ENCODE measurements at regions not wholly inside any gene's neighbourhood (a gene's known extent, or its start where the extent isn't known, plus 50 kb on each side); places are given as distances from the start of the nearest gene placed in this dataset.

DNA sequence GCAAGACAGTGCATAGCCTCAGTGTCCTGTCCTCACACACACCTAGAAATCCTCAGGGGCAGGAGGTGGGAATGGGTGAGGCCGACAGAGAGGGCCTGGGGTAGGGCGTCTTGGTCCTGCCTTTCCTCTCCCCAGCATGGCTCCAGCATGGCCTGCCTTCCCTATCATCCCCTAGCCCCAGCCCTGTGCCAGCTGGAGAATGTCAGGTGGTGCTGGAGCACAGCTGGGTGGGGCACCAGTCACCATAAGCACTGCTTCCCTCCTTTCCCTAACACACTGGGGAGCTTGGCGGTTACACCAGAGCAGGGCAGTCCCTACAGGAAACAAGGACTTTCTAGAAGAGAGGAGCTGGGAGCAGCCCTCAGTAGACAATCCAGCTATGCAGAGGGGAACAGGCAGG lies 236.8 kb downstream of the KLF13 start:
- no peak overlapping the region for H3K4me3 ChIP-seq (replicated peaks in 1 of 3; ENCODE audit: insufficient read depth in 1 of 3, low read depth in 2 of 3, low read length in 3 of 3)
- H3K9ac ChIP-seq (ENCODE audit: insufficient read depth, low read depth, low read length), result no peak overlapping the region
- no peaks in the 10 kb centered on the region for H3K9me3 ChIP-seq (ENCODE audit: low read length)
- in situ Hi-C loops (cut with HindIII; ENCODE audit: extremely low pct_ligation_motif_present, low pct_unique_long_range_greater_than_20kb), result no loop called here
- ATAC-seq, result no peak
- TF ChIP-seq SUZ12 (IDR thresholded peaks at IDR 0.05; ENCODE audit: low read depth, low read length), result no peak
- no peak for TF ChIP-seq ZNF160 (CRISPR knock-in tag; IDR thresholded peaks at IDR 0.05)
- no peak for TF ChIP-seq SNRNP70 (IDR thresholded peaks at IDR 0.05; ENCODE audit: low read depth, low read length)
- TF ChIP-seq ZNF879 (CRISPR knock-in tag; IDR thresholded peaks at IDR 0.05), result no peak
- no peak for TF ChIP-seq SP140L (CRISPR knock-in tag; IDR thresholded peaks at IDR 0.05; ENCODE audit: borderline replicate concordance)
- TF ChIP-seq ZSCAN20 (CRISPR knock-in tag; IDR thresholded peaks at IDR 0.05; ENCODE audit: borderline replicate concordance), result no peak
- TF ChIP-seq, protein P1, sequence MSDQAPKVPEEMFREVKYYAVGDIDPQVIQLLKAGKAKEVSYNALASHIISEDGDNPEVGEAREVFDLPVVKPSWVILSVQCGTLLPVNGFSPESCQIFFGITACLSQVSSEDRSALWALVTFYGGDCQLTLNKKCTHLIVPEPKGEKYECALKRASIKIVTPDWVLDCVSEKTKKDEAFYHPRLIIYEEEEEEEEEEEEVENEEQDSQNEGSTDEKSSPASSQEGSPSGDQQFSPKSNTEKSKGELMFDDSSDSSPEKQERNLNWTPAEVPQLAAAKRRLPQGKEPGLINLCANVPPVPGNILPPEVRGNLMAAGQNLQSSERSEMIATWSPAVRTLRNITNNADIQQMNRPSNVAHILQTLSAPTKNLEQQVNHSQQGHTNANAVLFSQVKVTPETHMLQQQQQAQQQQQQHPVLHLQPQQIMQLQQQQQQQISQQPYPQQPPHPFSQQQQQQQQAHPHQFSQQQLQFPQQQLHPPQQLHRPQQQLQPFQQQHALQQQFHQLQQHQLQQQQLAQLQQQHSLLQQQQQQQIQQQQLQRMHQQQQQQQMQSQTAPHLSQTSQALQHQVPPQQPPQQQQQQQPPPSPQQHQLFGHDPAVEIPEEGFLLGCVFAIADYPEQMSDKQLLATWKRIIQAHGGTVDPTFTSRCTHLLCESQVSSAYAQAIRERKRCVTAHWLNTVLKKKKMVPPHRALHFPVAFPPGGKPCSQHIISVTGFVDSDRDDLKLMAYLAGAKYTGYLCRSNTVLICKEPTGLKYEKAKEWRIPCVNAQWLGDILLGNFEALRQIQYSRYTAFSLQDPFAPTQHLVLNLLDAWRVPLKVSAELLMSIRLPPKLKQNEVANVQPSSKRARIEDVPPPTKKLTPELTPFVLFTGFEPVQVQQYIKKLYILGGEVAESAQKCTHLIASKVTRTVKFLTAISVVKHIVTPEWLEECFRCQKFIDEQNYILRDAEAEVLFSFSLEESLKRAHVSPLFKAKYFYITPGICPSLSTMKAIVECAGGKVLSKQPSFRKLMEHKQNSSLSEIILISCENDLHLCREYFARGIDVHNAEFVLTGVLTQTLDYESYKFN (CRISPR knock-in tag; conservative IDR thresholded peaks at IDR 0.05), result no peak
- TF ChIP-seq, protein P2, sequence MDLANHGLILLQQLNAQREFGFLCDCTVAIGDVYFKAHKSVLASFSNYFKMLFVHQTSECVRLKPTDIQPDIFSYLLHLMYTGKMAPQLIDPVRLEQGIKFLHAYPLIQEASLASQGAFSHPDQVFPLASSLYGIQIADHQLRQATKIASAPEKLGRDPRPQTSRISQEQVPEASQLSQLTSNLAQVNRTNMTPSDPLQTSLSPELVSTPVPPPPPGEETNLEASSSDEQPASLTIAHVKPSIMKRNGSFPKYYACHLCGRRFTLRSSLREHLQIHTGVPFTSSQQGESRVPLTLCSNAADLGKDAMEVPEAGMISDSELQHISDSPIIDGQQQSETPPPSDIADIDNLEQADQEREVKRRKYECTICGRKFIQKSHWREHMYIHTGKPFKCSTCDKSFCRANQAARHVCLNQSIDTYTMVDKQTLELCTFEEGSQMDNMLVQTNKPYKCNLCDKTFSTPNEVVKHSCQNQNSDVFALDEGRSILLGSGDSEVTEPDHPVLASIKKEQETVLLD (CRISPR knock-in tag; IDR thresholded peaks at IDR 0.05; ENCODE audit: low read depth), result no peak
- no peaks in the 10 kb centered on the region for H3K36me3 ChIP-seq (replicated peaks in 1 of 2; ENCODE audit: control insufficient read depth in 1 of 2, insufficient read depth in 2 of 2, low read length in 2 of 2)
- no peak overlapping the region for H3K27ac ChIP-seq (ENCODE audit: extremely low read length, insufficient read depth, low read length)
- H3K79me2 ChIP-seq (ENCODE audit: insufficient read depth, low read length), result no peaks in the 10 kb centered on the region
- POLR2A ChIA-PET, result no interaction called here
- no peak for FAIRE-seq
- H3K27me3 ChIP-seq (ENCODE audit: control insufficient read depth in 1 of 2, insufficient read depth in 2 of 2, low read length in 2 of 2), result peaks cover 0 to 3% of the 10 kb centered on the region in 2 experiments; a peak in 2 of 5 replicates
- H3K4me2 ChIP-seq (ENCODE audit: low read depth, low read length), result no peak overlapping the region
- H4K20me1 ChIP-seq (ENCODE audit: insufficient read depth, low read length), result no peaks in the 10 kb centered on the region
- no TSS peak for BruUV-seq (replicated peaks)
- H2AFZ ChIP-seq (ENCODE audit: low read length), result no peak overlapping the region
- H3K4me1 ChIP-seq (ENCODE audit: insufficient read depth, low read length), result no peaks in the 10 kb centered on the region
- no CpG with 5 or more reads among the region's 3 CpGs for WGBS (ENCODE audit: low lambda C conversion rate)
- no peak for DNase-seq (ENCODE audit: low spot score)
- intact Hi-C loops (cut with micrococcal nuclease; ENCODE audit: unreplicated experiment), result no loop called here
- CTCF ChIA-PET (ENCODE audit: low intra/inter-chr PET ratio, low total read pairs), result no interaction called here

All from HepG2 (cell line).